ENCODE measurements at regions not wholly inside any gene's neighbourhood (a gene's known extent, or its start where the extent isn't known, plus 50 kb on each side); places are given as distances from the start of the nearest gene placed in this dataset.

GRCh38 chrX:52576474-52576873 lies 59.6 kb upstream of the XAGE1B start (continued):
- TF ChIP-seq ZNF274 (IDR thresholded peaks at IDR 0.05; ENCODE audit: borderline replicate concordance, extremely low read depth, low read length) (no peak), CBX5 (IDR thresholded peaks at IDR 0.05; ENCODE audit: low read depth, low read length) (no peak), CEBPB (IDR thresholded peaks at IDR 0.05; ENCODE audit: low read depth, low read length) (no peak)

Measured in H1 (cell line).